ENCODE measurements at regions not wholly inside any gene's neighbourhood (a gene's known extent, or its start where the extent isn't known, plus 50 kb on each side); places are given as distances from the start of the nearest gene placed in this dataset.

- no peaks in the 10 kb centered on the region for H3K79me2 ChIP-seq (ENCODE audit: low read depth)
- no peak overlapping the region for H3K27ac Mint-ChIP-seq
- H3K36me3 Mint-ChIP-seq: no peaks in the 10 kb centered on the region
- H3K27me3 ChIP-seq: no peaks in the 10 kb centered on the region
- no peak overlapping the region for H3K4me3 Mint-ChIP-seq
- no peak overlapping the region for H3K4me3 ChIP-seq
- no peaks in the 10 kb centered on the region for H3K27me3 Mint-ChIP-seq (ENCODE audit: insufficient read depth, low read depth)
- H3K4me2 ChIP-seq: no peak overlapping the region
- H3K9me3 ChIP-seq (ENCODE audit: low read depth): no peaks in the 10 kb centered on the region
- H3K36me3 ChIP-seq: no peaks in the 10 kb centered on the region
- no peak overlapping the region for H3K9ac ChIP-seq
- no peak for DNase-seq (ENCODE audit: low spot score)
- H3F3A ChIP-seq (ENCODE audit: low read depth): no peaks in the 10 kb centered on the region
- H2AFZ ChIP-seq (replicated peaks): no peak overlapping the region
- no peaks in the 10 kb centered on the region for H3K4me1 ChIP-seq
- no peak overlapping the region for H3K27ac ChIP-seq
- no peaks in the 10 kb centered on the region for H3K4me1 Mint-ChIP-seq
- H3K9me3 Mint-ChIP-seq: peaks cover 2% of the 10 kb centered on the region
- H4K20me1 ChIP-seq (ENCODE audit: low read depth): no peaks in the 10 kb centered on the region
- TF ChIP-seq CTCF (IDR thresholded peaks at IDR 0.05) (no peak), EZH2phosphoT487 (IDR thresholded peaks at IDR 0.05) (no peak), EZH2 (IDR thresholded peaks at IDR 0.05) (no peak)
These were observed 268.3 kb downstream of the CD109 start for GRCh38 chr6:73964241-73964854.

GRCh38 chr6:73962884-73963283 is 266.9 kb downstream of the CD109 start:
- Histone ChIP-seq H3F3A (ENCODE audit: low read depth) (no peaks in the 10 kb centered on the region), H3K4me2 (no peak overlapping the region), H3K79me2 (ENCODE audit: low read depth) (no peaks in the 10 kb centered on the region), H4K20me1 (ENCODE audit: low read depth) (no peaks in the 10 kb centered on the region), H3K27ac (no peak overlapping the region), H3K27me3 (no peaks in the 10 kb centered on the region), H3K4me1 (no peaks in the 10 kb centered on the region), H3K9ac (no peak overlapping the region), H3K9me3 (ENCODE audit: low read depth) (no peaks in the 10 kb centered on the region), H2AFZ (replicated peaks) (no peak overlapping the region), H3K4me3 (no peak overlapping the region), H3K36me3 (no peaks in the 10 kb centered on the region)
- DNase-seq (ENCODE audit: low spot score): no peak
- Mint-ChIP-seq H3K9me3 (peaks cover 2% of the 10 kb centered on the region), H3K27me3 (ENCODE audit: insufficient read depth, low read depth) (no peaks in the 10 kb centered on the region), H3K36me3 (no peaks in the 10 kb centered on the region), H3K4me1 (no peaks in the 10 kb centered on the region), H3K27ac (no peak overlapping the region), H3K4me3 (no peak overlapping the region)
- TF ChIP-seq EZH2phosphoT487 (IDR thresholded peaks at IDR 0.05) (no peak), CTCF (IDR thresholded peaks at IDR 0.05) (no peak), EZH2 (IDR thresholded peaks at IDR 0.05) (no peak)

DNA sequence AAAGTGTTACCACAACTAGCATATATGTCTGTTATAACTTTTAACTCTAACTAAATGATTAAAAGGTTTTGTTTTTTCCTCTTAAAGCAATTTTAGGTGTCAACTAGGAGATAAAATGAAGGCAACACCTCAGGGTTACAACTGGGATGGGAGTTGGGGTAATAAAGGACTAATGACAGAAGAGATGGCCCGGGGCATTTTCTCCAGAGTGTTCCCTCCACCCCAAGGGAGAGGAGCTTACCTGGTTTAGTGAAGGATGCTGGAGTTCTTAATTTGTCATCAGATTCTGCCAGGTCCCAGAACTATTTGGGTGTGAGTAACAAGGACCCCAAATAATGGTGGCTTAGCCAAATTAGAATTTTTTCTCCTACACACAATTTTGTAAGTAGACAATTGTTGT is 260.3 kb downstream of the CD109 start:
- H3K27ac Mint-ChIP-seq: no peak overlapping the region
- Histone ChIP-seq H3K27ac (no peak overlapping the region), H3K4me2 (no peak overlapping the region), H3K9ac (no peak overlapping the region), H2AFZ (replicated peaks) (no peak overlapping the region), H3K27me3 (no peaks in the 10 kb centered on the region), H3K79me2 (ENCODE audit: low read depth) (no peaks in the 10 kb centered on the region), H3K9me3 (ENCODE audit: low read depth) (no peaks in the 10 kb centered on the region), H3K36me3 (no peaks in the 10 kb centered on the region), H3K4me1 (no peaks in the 10 kb centered on the region), H3K4me3 (no peak overlapping the region), H3F3A (ENCODE audit: low read depth) (no peaks in the 10 kb centered on the region), H4K20me1 (ENCODE audit: low read depth) (no peaks in the 10 kb centered on the region)
- H3K27me3 Mint-ChIP-seq (ENCODE audit: insufficient read depth, low read depth): no peaks in the 10 kb centered on the region
- peaks cover under 1% of the 10 kb centered on the region for H3K9me3 Mint-ChIP-seq
- TF ChIP-seq CTCF (IDR thresholded peaks at IDR 0.05) (no peak), EZH2 (IDR thresholded peaks at IDR 0.05) (no peak), EZH2phosphoT487 (IDR thresholded peaks at IDR 0.05) (no peak)
- H3K36me3 Mint-ChIP-seq: no peaks in the 10 kb centered on the region
- H3K4me3 Mint-ChIP-seq: no peak overlapping the region
- DNase-seq (ENCODE audit: low spot score): no peak
- H3K4me1 Mint-ChIP-seq: no peaks in the 10 kb centered on the region
